H9 (cell line): ENCODE measurements at regions not wholly inside any gene's neighbourhood (a gene's known extent, or its start where the extent isn't known, plus 50 kb on each side); places are given as distances from the start of the nearest gene placed in this dataset.

Experiments
- DNase-seq: peaks from one replicate; pipeline ENCODE4 v3.0.0-alpha.2; 2017
- H2AFZ ChIP-seq: one replicate; pipeline ENCODE4 v1.6.1; 2013; ENCODE audit warnings: mild to moderate bottlenecking, low read length, control low read depth, moderate library complexity
- H2AK5ac ChIP-seq: 2 replicates; pipeline ENCODE4 v1.6.1; 2013; ENCODE audit warnings: low read length, control low read depth, mixed read lengths; ENCODE audit not compliant: insufficient read length
- H2BK120ac ChIP-seq: one replicate; pipeline ENCODE4 v1.6.1; 2013; ENCODE audit warnings: low read depth, mild to moderate bottlenecking, low read length, control low read depth, inconsistent platforms; ENCODE audit not compliant: poor library complexity, severe bottlenecking
- H2BK12ac ChIP-seq: 2 replicates; pipeline ENCODE4 v1.6.1; 2013; ENCODE audit warnings: low read length, control low read depth, mixed read lengths, low read depth; ENCODE audit not compliant: insufficient read length
- H2BK15ac ChIP-seq: 2 replicates; pipeline ENCODE4 v1.6.1; 2013; ENCODE audit warnings: low read depth, low read length, control low read depth
- H2BK20ac ChIP-seq: one replicate; pipeline ENCODE4 v1.6.1; 2013; ENCODE audit warnings: low read depth, mild to moderate bottlenecking, low read length, control low read depth, inconsistent platforms; ENCODE audit not compliant: poor library complexity, severe bottlenecking
- H2BK5ac ChIP-seq: 2 replicates; pipeline ENCODE4 v1.6.1; 2013; ENCODE audit warnings: low read length, control low read depth, mixed read lengths; ENCODE audit not compliant: insufficient read length
- H3K14ac ChIP-seq: 2 replicates; pipeline ENCODE4 v1.6.1; 2013; ENCODE audit warnings: low read length, control low read depth; ENCODE audit not compliant: insufficient read depth
- H3K18ac ChIP-seq: 2 replicates; pipeline ENCODE4 v1.6.1; 2013; ENCODE audit warnings: low read depth, mild to moderate bottlenecking, mixed read lengths, low read length, control low read depth; ENCODE audit not compliant: insufficient read length
- H3K23ac ChIP-seq: 2 replicates; pipeline ENCODE4 v1.6.1; 2013; ENCODE audit warnings: low read length, control low read depth, mixed read lengths, low read depth; ENCODE audit not compliant: insufficient read length
- H3K23me2 ChIP-seq: 2 replicates; pipeline ENCODE4 v1.6.1; 2013; ENCODE audit warnings: low read depth, mild to moderate bottlenecking, mixed read lengths, low read length, control low read depth; ENCODE audit not compliant: insufficient read length, poor library complexity, severe bottlenecking
- H3K27ac ChIP-seq: 2 replicates; pipeline ENCODE4 v1.5.1; 2013; ENCODE audit warnings: low read length, control low read depth, mixed read lengths, low read depth; ENCODE audit not compliant: insufficient read length
- H3K27me3 ChIP-seq: 2 replicates; pipeline ENCODE4 v1.6.1; 2013; ENCODE audit warnings: low read length, control low read depth, inconsistent platforms; ENCODE audit not compliant: insufficient read depth
- H3K4ac ChIP-seq: 2 replicates; pipeline ENCODE4 v1.6.1; 2013; ENCODE audit warnings: low read depth, mild to moderate bottlenecking, control low read depth, inconsistent platforms, low read length, moderate library complexity
- H3K4me1 ChIP-seq: 2 replicates; pipeline ENCODE4 v1.6.1; 2013; ENCODE audit warnings: low read length, control low read depth, inconsistent platforms; ENCODE audit not compliant: insufficient read depth
- H3K4me2 ChIP-seq: 2 replicates; pipeline ENCODE4 v1.6.1; 2013; ENCODE audit warnings: low read length, control low read depth, mixed read lengths; ENCODE audit not compliant: insufficient read length, insufficient read depth
- H3K56ac ChIP-seq: 2 replicates; pipeline ENCODE4 v1.6.1; 2013; ENCODE audit warnings: low read depth, mild to moderate bottlenecking, mixed read lengths, low read length, control low read depth; ENCODE audit not compliant: insufficient read length
- H3K79me1 ChIP-seq: 2 replicates; pipeline ENCODE4 v1.6.1; 2013; ENCODE audit warnings: low read depth, mild to moderate bottlenecking, moderate library complexity, low read length, control low read depth, inconsistent platforms; ENCODE audit not compliant: insufficient read depth, poor library complexity, severe bottlenecking
- H3K79me2 ChIP-seq: 2 replicates; pipeline ENCODE4 v1.6.1; 2013; ENCODE audit warnings: low read length, control low read depth, inconsistent platforms; ENCODE audit not compliant: insufficient read depth
- H3K9ac ChIP-seq: 2 replicates; pipeline ENCODE4 v1.6.1; 2013; ENCODE audit warnings: low read length, control low read depth, mixed read lengths; ENCODE audit not compliant: insufficient read length; ENCODE audit errors: extremely low read depth
- H3K9me3 ChIP-seq: one replicate; pipeline ENCODE4 v1.6.1; 2013; ENCODE audit warnings: low read depth, low read length, inconsistent platforms; ENCODE audit not compliant: control insufficient read depth
- H3T11ph ChIP-seq: one replicate; pipeline ENCODE4 v1.6.1; 2013; ENCODE audit warnings: mild to moderate bottlenecking, low read length, control low read depth, inconsistent platforms
- H4K20me1 ChIP-seq: one replicate; pipeline ENCODE4 v1.6.1; 2013; ENCODE audit not compliant: control insufficient read depth, insufficient read length, insufficient read depth
- H4K5ac ChIP-seq: 2 replicates; pipeline ENCODE4 v1.6.1; 2013; ENCODE audit warnings: low read depth, mild to moderate bottlenecking, mixed read lengths, low read length, control low read depth; ENCODE audit not compliant: insufficient read length
- H4K8ac ChIP-seq: replicated peaks from 2 replicates; pipeline ENCODE4 v1.6.1; 2013; ENCODE audit warnings: low read length, control low read depth, mixed read lengths, low read depth; ENCODE audit not compliant: insufficient read length
- H4K91ac ChIP-seq: 2 replicates; pipeline ENCODE4 v1.6.1; 2013; ENCODE audit warnings: low read depth, mild to moderate bottlenecking, moderate library complexity, mixed read lengths, low read length, control low read depth; ENCODE audit not compliant: insufficient read length
- H3K27ac Mint-ChIP-seq, 3 experiments: 2 replicates in 2 of 3; 3 replicates in 1 of 3; pipeline ENCODE4 v1.8.0; 2020 to 2021; ENCODE audit warnings: mixed read lengths in 3 of 3, mild to moderate bottlenecking in 1 of 3, moderate library complexity in 1 of 3
- H3K27me3 Mint-ChIP-seq: 2 replicates; pipeline ENCODE4 v1.8.0; 2021; ENCODE audit warnings: low read depth, mild to moderate bottlenecking, moderate library complexity, mixed read lengths
- H3K36me3 Mint-ChIP-seq, 3 experiments: 2 replicates in 2 of 3; 3 replicates in 1 of 3; pipeline ENCODE4 v1.8.0; 2020 to 2021; ENCODE audit warnings: low read depth in 3 of 3, mixed read lengths in 3 of 3; ENCODE audit not compliant: insufficient read depth in 1 of 3
- H3K4me1 Mint-ChIP-seq, 2 experiments: 2 replicates each; pipeline ENCODE4 v1.8.0; 2020; ENCODE audit warnings: mixed read lengths in 2 of 2
- H3K4me3 Mint-ChIP-seq, 2 experiments: 2 replicates in 1 of 2; 3 replicates in 1 of 2; pipeline ENCODE4 v1.8.0; 2020 to 2021; ENCODE audit warnings: mild to moderate bottlenecking in 2 of 2, mixed read lengths in 2 of 2, moderate library complexity in 1 of 2
- H3K9me3 Mint-ChIP-seq, 2 experiments: 2 replicates in 1 of 2; 3 replicates in 1 of 2; pipeline ENCODE4 v1.8.0; 2020; ENCODE audit warnings: mild to moderate bottlenecking in 2 of 2, mixed read lengths in 2 of 2, moderate library complexity in 1 of 2
- WGBS: extraction: QIAGEN DNeasy Blood & Tissue Kit; methylation state at CpG from one replicate; pipeline ENCODE4 v1.1.7; 2013; ENCODE audit warnings: missing lambda C conversion rate, low lambda C conversion rate, mixed read lengths; ENCODE audit not compliant: insufficient read length; ENCODE audit errors: extremely low coverage; 5-methylcytosine and 5-hydroxymethylcytosine counted together
- TF ChIP-seq, protein P1 (sequence below): fragments of 200-600 bp; sonication (generic); conservative IDR thresholded peaks from 3 replicates; pipeline ENCODE4 v1.8.0; 2021; ENCODE audit warnings: antibody characterized with exemption, mild to moderate bottlenecking

DNA sequence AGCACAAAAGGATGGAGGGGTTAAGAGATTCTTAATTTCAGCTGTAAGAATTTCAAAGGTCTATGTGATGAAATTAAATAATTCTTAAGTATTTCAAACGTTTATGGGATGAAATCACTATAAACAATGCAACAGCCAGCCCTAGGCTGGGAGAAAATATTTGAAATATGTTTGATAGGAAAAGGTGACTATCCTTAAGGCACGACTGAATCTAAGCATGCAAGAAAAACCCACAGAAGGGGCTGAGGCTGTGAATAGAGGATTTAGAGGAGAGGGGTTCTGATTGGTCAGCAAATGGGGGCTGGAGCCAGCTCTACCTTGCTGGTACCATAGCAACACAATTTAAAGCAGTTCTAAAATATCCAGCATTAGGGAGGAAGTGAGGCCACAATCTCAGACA, 220.8 kb upstream of the ATP10A start:
- Histone ChIP-seq H3T11ph (no peak overlapping the region), H3K27ac (no peak overlapping the region), H3K18ac (no peak overlapping the region), H3K9ac (no peak overlapping the region), H2BK20ac (no peak overlapping the region), H4K8ac (no peak overlapping the region), H3K4ac (no peak overlapping the region), H4K5ac (no peak overlapping the region), H2AFZ (no peak overlapping the region), H3K23me2 (no peaks in the 10 kb centered on the region), H3K9me3 (no peaks in the 10 kb centered on the region), H2BK15ac (no peak overlapping the region), H3K23ac (no peak overlapping the region), H3K79me2 (no peaks in the 10 kb centered on the region), H3K4me1 (no peaks in the 10 kb centered on the region; the same call in 1 of the 2 replicates), H3K56ac (no peak overlapping the region), H3K14ac (no peak overlapping the region), H3K79me1 (no peaks in the 10 kb centered on the region), H2BK5ac (no peak overlapping the region), H3K27me3 (no peaks in the 10 kb centered on the region; the same call in 1 of the 2 replicates), H4K20me1 (no peaks in the 10 kb centered on the region), H3K4me2 (no peak overlapping the region), H2BK12ac (no peak overlapping the region), H4K91ac (no peak overlapping the region), H2AK5ac (no peak overlapping the region), H2BK120ac (no peak overlapping the region)
- no peak overlapping the region for H3K4me3 Mint-ChIP-seq
- no peaks in the 10 kb centered on the region; a peak in 2 of 7 replicates for H3K36me3 Mint-ChIP-seq
- no CpG with 5 or more reads among the region's 2 CpGs for WGBS
- TF ChIP-seq, protein P1, sequence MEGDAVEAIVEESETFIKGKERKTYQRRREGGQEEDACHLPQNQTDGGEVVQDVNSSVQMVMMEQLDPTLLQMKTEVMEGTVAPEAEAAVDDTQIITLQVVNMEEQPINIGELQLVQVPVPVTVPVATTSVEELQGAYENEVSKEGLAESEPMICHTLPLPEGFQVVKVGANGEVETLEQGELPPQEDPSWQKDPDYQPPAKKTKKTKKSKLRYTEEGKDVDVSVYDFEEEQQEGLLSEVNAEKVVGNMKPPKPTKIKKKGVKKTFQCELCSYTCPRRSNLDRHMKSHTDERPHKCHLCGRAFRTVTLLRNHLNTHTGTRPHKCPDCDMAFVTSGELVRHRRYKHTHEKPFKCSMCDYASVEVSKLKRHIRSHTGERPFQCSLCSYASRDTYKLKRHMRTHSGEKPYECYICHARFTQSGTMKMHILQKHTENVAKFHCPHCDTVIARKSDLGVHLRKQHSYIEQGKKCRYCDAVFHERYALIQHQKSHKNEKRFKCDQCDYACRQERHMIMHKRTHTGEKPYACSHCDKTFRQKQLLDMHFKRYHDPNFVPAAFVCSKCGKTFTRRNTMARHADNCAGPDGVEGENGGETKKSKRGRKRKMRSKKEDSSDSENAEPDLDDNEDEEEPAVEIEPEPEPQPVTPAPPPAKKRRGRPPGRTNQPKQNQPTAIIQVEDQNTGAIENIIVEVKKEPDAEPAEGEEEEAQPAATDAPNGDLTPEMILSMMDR: no peak
- no peak overlapping the region for H3K27ac Mint-ChIP-seq
- peaks cover 24 to 27% of the 10 kb centered on the region in 2 experiments for H3K4me1 Mint-ChIP-seq
- DNase-seq: no peak
- H3K9me3 Mint-ChIP-seq: peaks cover 0 to 2% of the 10 kb centered on the region in 2 experiments; a peak in 2 of 5 replicates
- peaks cover 3% of the 10 kb centered on the region for H3K27me3 Mint-ChIP-seq
